GM12874 (cell line): ENCODE measurements at regions not wholly inside any gene's neighbourhood (a gene's known extent, or its start where the extent isn't known, plus 50 kb on each side); places are given as distances from the start of the nearest gene placed in this dataset.

Experiments used
- TF ChIP-seq, protein P1 (sequence below): IDR thresholded peaks from 2 replicates; pipeline ENCODE4 v1.5.1; 2011; ENCODE audit warnings: low read depth, mild to moderate bottlenecking, control low read depth, low read length, moderate library complexity; ENCODE audit not compliant: insufficient read depth

DNA sequence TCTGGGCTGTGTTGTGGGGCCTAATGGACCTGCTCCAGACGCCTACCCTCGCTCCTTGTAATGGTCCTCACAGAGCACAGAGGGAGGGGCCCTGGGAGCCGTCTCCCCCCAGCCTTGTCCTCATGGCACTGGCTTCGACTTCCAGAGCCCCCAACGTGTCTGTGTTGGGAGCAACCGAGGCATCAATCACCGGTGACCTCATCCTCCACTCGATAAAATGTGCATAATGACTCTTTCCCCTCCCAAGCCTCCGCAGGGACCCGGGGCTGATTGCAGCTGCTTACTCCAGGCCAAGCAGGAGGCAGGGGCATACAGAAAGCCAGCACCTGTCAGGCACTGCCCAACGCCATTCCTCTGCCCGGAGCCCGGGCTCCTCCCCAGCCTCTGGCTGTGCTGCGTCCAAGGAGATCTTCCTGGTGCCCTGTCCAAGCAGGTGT, 271.7 kb downstream of the NDUFA10 start:
- TF ChIP-seq, protein P1, sequence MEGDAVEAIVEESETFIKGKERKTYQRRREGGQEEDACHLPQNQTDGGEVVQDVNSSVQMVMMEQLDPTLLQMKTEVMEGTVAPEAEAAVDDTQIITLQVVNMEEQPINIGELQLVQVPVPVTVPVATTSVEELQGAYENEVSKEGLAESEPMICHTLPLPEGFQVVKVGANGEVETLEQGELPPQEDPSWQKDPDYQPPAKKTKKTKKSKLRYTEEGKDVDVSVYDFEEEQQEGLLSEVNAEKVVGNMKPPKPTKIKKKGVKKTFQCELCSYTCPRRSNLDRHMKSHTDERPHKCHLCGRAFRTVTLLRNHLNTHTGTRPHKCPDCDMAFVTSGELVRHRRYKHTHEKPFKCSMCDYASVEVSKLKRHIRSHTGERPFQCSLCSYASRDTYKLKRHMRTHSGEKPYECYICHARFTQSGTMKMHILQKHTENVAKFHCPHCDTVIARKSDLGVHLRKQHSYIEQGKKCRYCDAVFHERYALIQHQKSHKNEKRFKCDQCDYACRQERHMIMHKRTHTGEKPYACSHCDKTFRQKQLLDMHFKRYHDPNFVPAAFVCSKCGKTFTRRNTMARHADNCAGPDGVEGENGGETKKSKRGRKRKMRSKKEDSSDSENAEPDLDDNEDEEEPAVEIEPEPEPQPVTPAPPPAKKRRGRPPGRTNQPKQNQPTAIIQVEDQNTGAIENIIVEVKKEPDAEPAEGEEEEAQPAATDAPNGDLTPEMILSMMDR: no peak

DNA sequence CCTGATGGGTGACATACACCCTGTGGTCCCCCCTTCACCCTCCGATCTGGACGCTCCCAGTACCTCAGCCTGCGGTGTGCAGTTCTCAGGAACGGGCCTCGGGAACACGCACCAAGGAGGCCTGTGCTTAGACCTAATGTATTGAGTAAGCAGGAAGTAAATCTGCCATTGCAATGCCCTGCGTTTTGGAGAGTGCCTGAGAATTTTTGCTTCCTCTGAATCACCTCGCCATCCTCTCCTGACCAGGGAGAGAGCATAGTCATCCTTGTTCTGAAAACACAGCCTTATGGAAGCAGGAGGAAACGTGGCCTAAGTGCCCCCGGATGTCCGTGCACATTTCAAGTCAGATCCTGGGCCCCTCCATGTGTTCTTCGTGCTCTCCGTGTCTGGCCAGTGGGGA, 272.2 kb downstream of the NDUFA10 start:
- TF ChIP-seq, protein P1: no peak

DNA sequence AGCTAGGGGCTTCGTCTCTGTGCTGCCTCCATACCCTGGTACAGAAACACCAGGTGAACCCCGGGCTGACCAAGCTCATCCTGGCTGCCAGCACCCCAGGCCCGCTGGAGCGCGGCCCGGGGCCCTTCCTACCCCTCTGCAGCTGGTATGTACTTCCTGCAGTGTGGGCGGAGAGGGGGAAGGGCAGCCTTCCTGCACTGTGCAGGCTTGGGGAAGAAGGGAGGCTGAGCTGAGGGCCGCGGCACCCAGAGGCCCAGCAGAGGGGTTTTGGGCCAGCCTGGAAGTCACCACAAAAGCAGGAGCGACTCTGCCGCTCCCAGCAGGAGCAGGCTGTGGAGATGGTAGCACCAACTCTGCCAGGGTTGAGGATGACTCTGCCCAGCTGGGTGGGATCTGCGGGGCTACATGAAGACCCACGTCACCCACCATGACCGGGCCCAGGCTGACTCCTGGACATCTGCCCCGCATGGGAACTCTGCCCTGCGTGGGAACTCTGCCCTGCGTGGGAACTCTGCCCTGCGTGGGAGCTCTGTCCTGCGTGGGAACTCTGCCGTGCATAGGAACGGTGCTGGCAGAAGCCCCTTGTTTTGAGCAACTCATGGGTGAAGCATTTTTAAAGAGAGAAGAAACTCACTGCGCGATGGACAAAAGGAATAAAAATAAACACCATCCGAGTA, 273.3 kb downstream of the NDUFA10 start:
- TF ChIP-seq, protein P1: no peak

DNA sequence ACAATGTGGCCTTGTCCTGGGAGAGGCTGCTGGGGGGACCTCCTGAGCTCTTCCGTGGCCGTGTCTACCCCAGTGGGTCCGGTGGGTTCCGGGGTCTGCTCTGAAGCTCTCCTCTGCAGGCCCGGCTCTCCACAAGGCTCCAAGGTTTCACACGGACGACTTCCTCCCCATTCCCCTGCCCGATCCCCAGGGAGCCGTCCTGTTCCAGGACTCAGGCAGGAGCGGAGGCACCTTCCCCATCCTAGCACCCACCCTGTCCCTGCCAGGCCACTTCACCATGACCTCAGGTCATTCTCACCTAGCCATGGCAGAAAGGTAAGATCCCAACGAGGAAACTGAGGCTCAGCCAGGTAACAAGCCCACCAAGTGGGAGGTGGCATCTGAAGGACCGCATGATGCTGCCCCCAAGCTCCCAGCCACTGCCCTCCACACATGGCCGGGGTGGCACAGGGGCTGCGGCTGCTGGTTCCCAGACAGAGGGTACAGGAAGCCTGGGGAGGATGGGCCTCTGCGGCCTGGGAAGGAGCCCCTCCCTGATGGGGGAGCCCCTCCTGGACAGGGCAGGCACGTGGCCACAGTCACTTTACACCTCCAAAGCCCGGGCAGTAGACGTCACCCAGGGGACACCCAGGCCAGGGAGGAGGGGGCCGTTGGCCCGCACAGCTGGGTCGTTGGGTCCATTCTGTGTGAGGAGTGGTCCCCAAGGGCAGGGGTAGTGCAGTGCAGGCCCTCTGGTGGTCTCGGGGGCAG, 274.0 kb downstream of the NDUFA10 start:
- TF ChIP-seq, protein P1: no peak

DNA sequence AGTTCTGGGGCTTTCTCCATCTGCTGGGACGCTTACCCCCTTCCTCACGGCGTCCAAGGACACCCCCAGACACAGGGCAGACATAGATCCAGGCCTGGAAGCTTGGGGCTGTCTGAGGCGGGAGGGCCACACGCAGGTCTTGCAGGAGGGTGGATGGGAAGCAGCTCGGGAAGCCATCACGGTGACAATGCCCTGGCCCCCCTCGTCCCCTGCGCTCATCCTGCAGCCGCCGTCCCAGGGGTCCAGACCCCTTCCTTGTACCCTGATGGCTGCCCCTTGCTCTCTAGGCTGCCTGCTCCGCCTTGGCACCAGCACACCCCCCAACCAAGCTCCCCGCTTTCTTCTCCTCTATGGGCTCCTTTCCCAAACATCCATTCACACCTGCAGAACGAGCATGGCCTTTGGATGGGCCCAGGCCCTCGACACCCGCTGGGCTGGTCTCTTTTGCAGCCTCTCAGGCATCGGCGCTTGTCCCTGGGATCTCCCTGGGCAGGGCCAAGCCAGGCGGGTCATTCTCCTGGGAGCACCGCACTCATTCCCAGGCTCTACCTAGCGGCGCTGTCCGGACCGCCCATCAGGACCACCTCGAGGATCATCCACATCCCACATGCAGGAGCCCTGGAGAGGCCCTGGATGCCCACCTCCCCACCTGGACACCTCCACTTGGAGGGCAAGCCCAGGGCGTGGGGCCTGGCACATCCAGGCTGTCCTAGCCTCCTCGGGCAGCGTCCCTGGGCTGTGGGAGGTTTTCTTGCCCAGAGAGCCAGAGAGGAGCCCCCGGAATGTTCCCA, 274.9 kb downstream of the NDUFA10 start:
- TF ChIP-seq, protein P1: no peak

DNA sequence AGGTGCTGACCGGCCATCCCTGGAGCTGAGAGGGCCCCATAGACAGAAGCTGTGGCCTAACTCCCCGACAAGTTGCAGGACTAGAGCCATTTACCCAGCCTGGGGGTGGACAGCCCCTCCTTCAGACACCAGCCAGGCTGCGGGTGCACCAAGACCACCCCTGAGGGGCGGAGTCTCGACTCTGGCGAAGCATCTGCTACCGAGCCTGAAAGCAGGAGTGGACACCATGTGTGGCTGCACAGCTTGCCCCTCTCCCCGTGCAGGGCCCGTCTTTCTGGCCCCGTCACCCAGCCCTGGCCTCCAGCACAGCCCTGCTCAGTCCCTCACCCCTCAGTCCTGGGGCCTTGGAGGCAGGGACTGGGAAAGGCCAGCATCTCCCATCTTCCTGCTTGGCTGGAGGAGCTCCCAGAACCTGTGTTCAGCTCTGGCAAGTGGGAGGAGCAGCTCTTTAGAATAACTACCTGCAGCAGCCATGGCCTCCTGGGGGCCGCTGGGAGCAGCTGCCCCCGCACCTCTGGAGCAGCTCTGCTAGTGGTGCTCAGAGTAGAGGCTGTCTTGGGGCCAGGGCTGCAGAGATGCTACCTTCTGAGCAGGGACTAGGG, 275.8 kb downstream of the NDUFA10 start:
- TF ChIP-seq, protein P1: no peak

DNA sequence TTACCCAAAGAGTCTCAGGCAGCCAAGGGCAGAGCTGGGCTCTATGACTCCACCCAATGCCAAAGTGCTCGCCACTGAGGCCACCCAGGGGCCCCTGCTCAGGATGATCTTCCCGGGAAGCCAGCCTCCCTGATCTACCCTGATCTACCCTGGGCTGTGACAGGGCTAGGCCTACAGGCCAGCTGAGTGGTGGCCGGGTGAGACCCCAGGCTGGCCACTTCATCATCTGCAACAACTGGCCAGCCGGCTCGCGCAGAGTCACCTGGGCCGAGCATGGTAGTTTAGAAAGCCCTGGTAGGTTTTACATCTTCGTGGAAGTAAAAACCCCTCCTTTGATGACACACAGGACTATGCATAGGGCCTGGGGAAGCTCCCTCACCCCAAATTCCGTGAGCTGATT, 276.3 kb downstream of the NDUFA10 start:
- TF ChIP-seq, protein P1: no peak
